ENCODE measurements at regions not wholly inside any gene's neighbourhood (a gene's known extent, or its start where the extent isn't known, plus 50 kb on each side); places are given as distances from the start of the nearest gene placed in this dataset.

- DNase-seq (ENCODE audit: low spot score): no peak
These were observed 651.9 kb downstream of the SLC4A3 start for GRCh38 chr2:220279372-220279771.

- no peak for DNase-seq (ENCODE audit: low spot score)
These were observed 652.4 kb downstream of the SLC4A3 start for GRCh38 chr2:220279840-220280239.

- no peak for DNase-seq (ENCODE audit: low spot score)
These were observed 653.3 kb downstream of the SLC4A3 start for GRCh38 chr2:220280736-220281135.

DNA sequence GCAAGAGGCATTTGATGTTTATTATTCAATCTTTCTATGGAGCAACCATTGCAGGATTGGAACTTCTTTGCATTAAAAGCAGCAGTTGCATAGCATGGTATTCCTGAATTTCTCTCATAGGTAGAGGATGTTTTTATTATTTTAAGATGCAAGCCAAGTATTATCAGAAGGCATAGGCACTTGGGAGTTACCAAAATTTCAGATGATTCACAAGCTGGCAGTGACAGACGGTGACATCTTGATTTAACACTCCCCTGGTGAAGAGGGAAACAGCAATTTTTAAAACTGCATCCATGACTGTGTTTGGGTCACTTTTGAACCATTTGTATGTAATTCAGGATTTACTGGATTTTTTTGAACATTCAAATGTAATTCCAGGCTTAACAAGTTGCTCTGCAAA lies 654.3 kb downstream of the SLC4A3 start:
- DNase-seq (ENCODE audit: low spot score): no peak

DNA sequence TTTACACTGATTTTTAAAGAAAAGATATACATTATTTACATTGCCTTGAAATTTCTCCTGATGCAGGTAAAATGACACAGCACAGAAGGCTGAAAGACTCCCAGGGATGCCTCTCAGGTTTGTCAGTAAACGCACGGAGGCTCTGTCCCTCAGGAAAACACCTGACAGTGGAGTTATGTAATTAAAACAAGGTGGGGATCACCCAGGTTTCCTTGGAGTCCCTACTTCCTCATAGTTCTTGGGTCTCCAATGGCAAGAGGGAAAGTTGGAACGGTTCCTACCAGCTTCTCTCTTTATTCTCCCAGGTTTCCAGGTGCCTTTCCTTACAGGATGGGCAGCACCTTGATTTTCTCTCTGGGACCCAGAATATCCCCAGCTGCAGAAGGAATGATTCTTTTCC lies 654.8 kb downstream of the SLC4A3 start:
- DNase-seq (ENCODE audit: low spot score): no peak

- DNase-seq (ENCODE audit: low spot score): no peak
These were observed 666.5 kb downstream of the SLC4A3 start for GRCh38 chr2:220293966-220294365.

DNA sequence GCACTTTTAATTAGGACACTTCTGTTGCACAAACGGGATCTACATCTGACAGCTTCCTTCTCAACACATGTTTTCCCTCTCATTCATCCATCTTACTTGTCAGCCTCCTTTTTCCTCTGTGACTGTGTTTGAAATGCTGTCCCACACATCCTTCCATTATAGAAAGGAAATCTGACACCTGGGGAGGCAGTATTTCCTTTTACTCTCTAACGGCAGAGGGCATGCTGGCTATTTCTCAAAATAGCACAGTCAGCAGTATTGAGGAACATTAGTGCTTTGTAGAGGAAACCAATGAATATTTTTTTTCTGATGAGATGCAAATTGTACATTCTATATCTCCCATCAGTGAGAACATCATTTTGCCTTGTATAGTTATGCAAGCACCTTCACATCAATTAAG lies 668.7 kb downstream of the SLC4A3 start:
- peak; percentile 10 for DNase-seq (ENCODE audit: low spot score)

DNA sequence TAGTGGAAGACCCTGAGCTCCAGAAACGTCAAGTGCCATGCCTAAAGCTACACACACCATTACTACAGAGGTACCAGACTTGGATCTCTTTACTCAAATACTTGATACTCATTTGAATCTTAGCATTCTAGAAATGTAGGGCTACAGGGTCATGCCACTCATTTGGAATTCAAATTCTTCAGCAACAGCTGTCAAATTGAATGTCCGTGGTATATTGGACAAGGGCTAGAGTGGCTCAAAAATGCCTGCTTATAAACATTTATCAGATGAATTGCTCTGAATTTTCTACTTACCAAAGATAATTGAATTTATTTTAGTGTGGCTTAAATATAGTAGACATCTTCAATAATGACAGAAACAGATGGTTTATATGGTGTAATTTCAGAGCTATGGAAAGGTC lies 669.7 kb downstream of the SLC4A3 start:
- DNase-seq (ENCODE audit: low spot score): no peak

- DNase-seq (ENCODE audit: low spot score): no peak
These were observed 673.4 kb downstream of the SLC4A3 start for GRCh38 chr2:220300806-220301205.

GRCh38 chr2:220302756-220303155 lies 675.3 kb downstream of the SLC4A3 start:
- DNase-seq (ENCODE audit: low spot score): no peak

DNA sequence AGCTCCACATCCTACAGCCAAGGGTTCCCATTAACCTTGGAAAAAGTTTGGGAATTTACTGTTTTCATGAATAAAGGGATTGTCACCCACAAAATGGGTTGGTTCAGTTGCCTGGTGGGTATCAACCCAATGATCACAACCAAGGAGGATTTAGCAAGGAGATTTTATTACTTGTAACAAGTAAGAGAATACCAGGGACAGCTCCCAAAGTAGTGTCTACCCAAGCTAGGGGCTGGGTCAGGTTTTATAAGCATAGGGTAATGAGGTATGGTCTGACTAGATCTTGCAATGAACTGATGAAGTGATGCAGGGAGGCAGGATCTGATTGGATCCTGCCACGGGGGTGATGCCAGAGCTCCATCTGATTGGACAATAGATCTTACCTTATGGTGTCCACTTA lies 681.8 kb downstream of the SLC4A3 start:
- DNase-seq (ENCODE audit: low spot score): no peak

GRCh38 chr2:220310451-220310861 lies 683.0 kb downstream of the SLC4A3 start:
- DNase-seq (ENCODE audit: low spot score): no peak

DNA sequence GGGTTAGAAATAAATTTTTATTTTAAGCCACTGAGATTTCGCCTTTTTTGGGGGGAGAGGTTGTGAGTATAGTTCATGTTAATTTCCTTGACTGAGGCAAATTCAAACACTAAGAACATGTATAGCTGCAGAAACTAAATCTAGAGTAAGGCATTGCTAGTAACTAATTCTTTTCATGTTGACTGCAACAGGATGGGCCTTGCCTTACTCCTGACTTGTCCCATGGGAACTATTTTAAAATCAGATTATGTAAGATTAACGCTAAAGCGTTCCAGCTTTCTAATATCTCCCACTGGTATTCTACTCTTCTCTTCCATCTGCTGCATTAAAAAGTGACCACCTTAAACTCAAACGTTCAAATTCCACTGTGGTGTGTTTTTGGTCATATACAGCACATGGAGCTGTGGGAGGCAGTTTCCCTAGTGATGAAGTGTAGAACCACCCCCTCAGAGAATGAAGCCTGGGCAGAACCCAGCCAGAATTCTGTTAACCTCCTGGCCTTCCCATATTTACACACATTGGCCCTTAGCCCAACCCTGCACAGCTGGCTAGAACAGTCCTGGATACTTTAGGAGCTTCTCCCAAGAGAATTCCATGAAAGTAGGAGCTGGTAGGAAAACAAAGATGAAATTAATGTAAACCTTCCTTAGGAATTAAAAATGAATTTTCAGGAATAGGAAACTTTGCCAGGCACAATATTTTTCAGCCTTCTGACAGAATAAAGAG lies 687.8 kb downstream of the SLC4A3 start:
- no peak for DNase-seq (ENCODE audit: low spot score)

- DNase-seq (ENCODE audit: low spot score): no peak
These were observed 690.6 kb downstream of the SLC4A3 start for GRCh38 chr2:220318037-220318436.

DNA sequence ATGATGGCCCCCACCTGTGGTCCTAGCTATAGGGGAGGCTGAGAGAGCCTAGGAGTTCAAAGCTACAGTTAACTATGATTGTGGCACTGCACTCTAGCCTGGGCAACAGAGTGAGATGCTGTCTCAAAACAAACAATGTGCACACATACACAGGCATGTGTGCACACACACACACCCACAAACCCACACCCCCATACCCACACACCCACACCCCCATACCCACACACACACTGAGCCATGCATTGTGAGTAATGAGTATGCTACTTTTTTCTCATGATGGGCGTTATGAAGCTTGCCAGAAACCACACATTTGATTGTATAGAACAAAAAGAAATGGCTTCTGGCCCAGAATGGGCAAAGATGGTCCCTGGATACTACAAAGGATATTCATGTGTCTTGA lies 691.1 kb downstream of the SLC4A3 start:
- DNase-seq (ENCODE audit: low spot score): no peak

GRCh38 chr2:220320326-220320725 lies 692.9 kb downstream of the SLC4A3 start:
- DNase-seq (ENCODE audit: low spot score): no peak

DNA sequence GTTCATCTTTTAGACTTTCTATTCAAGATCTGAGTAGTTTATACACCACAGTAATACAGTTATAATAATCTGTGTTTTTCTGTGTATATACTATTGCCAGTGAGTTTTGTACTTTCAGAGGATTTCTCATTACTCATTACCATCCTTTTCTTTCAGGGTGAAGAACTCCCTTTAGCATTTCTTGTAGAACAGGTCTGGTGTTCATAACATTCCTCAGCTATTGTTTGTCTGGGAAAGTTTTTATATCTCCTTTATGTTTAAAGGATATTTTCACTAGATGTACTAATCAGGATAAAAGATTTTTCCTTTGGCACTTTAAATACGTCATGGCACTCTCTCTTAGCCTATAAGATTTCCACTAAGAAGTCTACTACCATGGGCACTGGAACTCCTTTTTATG lies 705.5 kb downstream of the SLC4A3 start:
- no peak for DNase-seq (ENCODE audit: low spot score)

- DNase-seq (ENCODE audit: low spot score): no peak
These were observed 706.8 kb downstream of the SLC4A3 start for GRCh38 chr2:220334210-220334609.

DNA sequence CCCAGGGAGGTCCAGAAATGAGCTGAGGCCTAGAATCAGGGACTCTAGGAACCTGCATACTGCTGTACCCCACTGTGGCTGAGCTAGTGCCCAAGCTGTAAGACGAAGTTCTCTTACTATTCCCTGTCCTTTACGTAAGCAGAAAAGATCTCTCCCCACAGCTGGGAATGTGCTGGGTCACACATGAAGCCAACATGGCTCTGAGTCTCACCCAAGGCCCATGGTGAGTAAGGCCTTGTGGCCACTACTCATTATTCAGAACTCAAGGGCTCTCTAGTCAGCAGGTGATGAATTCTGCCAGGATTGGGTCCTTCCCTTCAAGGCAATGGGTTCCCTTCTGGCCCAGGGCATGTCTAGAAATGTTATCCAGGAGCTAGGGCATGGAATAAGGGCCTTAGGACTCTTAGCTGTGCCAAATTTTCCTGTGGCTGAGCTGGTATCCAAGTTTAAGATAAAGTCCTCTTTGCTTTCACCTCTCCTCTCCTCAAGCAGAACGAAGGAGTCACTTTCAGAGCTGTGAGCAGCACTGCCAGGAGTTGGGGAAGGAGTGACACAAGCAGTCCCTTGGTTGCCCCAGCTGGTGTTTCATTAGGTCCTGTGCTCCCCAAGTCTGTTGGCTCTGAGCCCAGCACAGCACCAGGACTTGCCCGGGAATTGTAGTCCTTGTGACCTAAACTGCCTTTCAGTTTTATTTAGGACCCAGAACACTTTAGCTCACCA lies 707.6 kb downstream of the SLC4A3 start:
- no peak for DNase-seq (ENCODE audit: low spot score)

- no peak for DNase-seq (ENCODE audit: low spot score)
These were observed 708.1 kb downstream of the SLC4A3 start for GRCh38 chr2:220335591-220335915.

- DNase-seq (ENCODE audit: low spot score): no peak
These were observed 709.3 kb downstream of the SLC4A3 start for GRCh38 chr2:220336771-220337170.

DNA sequence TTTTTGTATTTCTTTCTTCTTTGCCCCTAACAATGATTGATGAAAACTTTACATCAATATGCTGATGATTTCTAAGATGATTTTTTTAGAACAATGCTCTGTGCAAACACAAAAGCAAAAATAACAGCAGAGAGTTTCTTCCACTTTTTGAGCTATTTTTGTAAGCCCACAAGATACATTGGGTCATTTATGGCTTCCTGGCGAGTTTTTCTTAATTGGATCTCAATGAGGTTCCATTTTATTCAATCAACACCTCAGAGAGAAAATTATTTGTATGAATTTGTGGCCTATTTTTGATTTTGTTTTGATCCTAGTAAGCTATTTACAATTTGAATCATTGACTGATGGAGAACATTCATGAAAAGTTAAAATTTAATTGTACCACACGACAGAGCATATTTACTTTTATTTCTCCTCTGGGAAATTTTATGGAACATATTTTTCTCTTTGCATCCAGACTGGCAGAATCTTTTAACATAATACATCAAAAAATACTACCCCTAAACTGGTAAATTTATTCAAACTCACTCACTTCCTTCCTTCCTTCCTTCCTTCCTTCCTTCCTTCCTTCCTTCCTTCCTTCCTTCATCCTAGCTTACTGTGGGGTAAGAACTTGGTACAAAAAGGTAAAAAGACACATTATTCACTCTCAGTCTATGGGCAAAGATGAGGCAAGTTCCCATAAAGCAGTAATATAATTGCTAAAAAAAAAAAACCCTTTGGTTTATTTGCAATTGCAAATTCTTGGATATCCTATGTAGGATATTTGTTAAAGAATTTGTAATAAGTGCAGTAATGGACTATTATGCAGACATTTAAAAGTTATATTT lies 710.4 kb downstream of the SLC4A3 start:
- DNase-seq (ENCODE audit: low spot score): no peak

DNA sequence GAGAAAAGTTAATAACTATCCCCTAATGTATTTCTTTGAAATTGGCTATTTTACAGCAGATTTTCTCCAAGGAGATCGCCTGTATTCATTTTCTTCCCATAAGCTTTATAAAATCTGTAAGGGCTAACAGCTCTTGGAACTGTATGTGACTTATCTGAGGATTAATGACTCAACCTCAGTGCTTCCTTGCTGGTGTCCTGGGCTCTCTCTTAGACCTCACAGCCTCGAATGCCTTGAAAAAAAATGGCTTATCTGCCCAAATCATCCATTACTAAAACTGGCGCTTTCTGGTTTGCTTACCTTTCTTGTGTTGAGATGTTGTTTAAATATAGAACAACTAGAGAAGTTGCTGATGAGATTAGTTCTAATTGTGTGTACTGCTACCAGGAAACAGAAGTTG lies 713.6 kb downstream of the SLC4A3 start:
- no peak for DNase-seq (ENCODE audit: low spot score)

Data from iPS-NIHi11 (cell line).